ENCODE measurements at regions not wholly inside any gene's neighbourhood (a gene's known extent, or its start where the extent isn't known, plus 50 kb on each side); places are given as distances from the start of the nearest gene placed in this dataset.
"Not testable (repeated sequence)": the region's sequence is repeated elsewhere in the genome, so short reads cannot be mapped to it uniquely, and the experiment has no call there.

- not testable (repeated sequence) for DNase-seq (ENCODE audit: low read depth in 2 of 3, low spot score in 2 of 3)
Measured at GRCh38 chr6:139726272-139726671, 351.8 kb upstream of the CITED2 start.

GRCh38 chr6:139722530-139722929, 348.1 kb upstream of the CITED2 start:
- no peak for DNase-seq (ENCODE audit: low read depth in 2 of 3, low spot score in 2 of 3)

- DNase-seq (ENCODE audit: low read depth in 2 of 3, low spot score in 2 of 3): no peak
Measured at GRCh38 chr6:139721954-139722353, 347.5 kb upstream of the CITED2 start.

GRCh38 chr6:139713900-139714506, 339.6 kb upstream of the CITED2 start:
- no peak for DNase-seq (ENCODE audit: low read depth in 2 of 3, low spot score in 2 of 3)

- no peak for DNase-seq (ENCODE audit: low read depth in 2 of 3, low spot score in 2 of 3)
Measured at GRCh38 chr6:139713424-139713823, 339.0 kb upstream of the CITED2 start.

- DNase-seq (ENCODE audit: low read depth in 2 of 3, low spot score in 2 of 3): no peak
Measured at GRCh38 chr6:139712830-139713229, 338.4 kb upstream of the CITED2 start.

GRCh38 chr6:139711804-139712585, 337.5 kb upstream of the CITED2 start:
- DNase-seq (ENCODE audit: low read depth in 2 of 3, low spot score in 2 of 3): no peak

- no peak for DNase-seq (ENCODE audit: low read depth in 2 of 3, low spot score in 2 of 3)
Measured at GRCh38 chr6:139710556-139710955, 336.1 kb upstream of the CITED2 start.

GRCh38 chr6:139708337-139709199, 334.1 kb upstream of the CITED2 start:
- no peak for DNase-seq (ENCODE audit: low read depth in 2 of 3, low spot score in 2 of 3)

GRCh38 chr6:139706912-139707311, 332.5 kb upstream of the CITED2 start:
- DNase-seq (ENCODE audit: low read depth in 2 of 3, low spot score in 2 of 3): no peak

- DNase-seq (ENCODE audit: low read depth in 2 of 3, low spot score in 2 of 3): no peak
Measured at GRCh38 chr6:139705284-139705683, 330.8 kb upstream of the CITED2 start.

- DNase-seq (ENCODE audit: low read depth in 2 of 3, low spot score in 2 of 3): no peak
Measured at GRCh38 chr6:139703780-139704179, 329.3 kb upstream of the CITED2 start.

- no peak for DNase-seq (ENCODE audit: low read depth in 2 of 3, low spot score in 2 of 3)
Measured at GRCh38 chr6:139702706-139703105, 328.3 kb upstream of the CITED2 start.

GRCh38 chr6:139701695-139702094, 327.2 kb upstream of the CITED2 start:
- no peak for DNase-seq (ENCODE audit: low read depth in 2 of 3, low spot score in 2 of 3)

- DNase-seq (ENCODE audit: low read depth in 2 of 3, low spot score in 2 of 3): no peak
Measured at GRCh38 chr6:139701003-139701402, 326.6 kb upstream of the CITED2 start.

- no peak for DNase-seq (ENCODE audit: low read depth in 2 of 3, low spot score in 2 of 3)
Measured at GRCh38 chr6:139699911-139700310, 325.5 kb upstream of the CITED2 start.

- DNase-seq (ENCODE audit: low read depth in 2 of 3, low spot score in 2 of 3): no peak
Measured at GRCh38 chr6:139699335-139699734, 324.9 kb upstream of the CITED2 start.

- DNase-seq (ENCODE audit: low read depth in 2 of 3, low spot score in 2 of 3): no peak
Measured at GRCh38 chr6:139698526-139699176, 324.2 kb upstream of the CITED2 start.

GRCh38 chr6:139697856-139698255, 323.4 kb upstream of the CITED2 start:
- not testable (repeated sequence) for DNase-seq (ENCODE audit: low read depth in 2 of 3, low spot score in 2 of 3)

GRCh38 chr6:139696991-139697390, 322.5 kb upstream of the CITED2 start:
- DNase-seq (ENCODE audit: low read depth in 2 of 3, low spot score in 2 of 3): not testable (repeated sequence)

- no peak for DNase-seq (ENCODE audit: low read depth in 2 of 3, low spot score in 2 of 3)
Measured at GRCh38 chr6:139695361-139695760, 320.9 kb upstream of the CITED2 start.
